ENCODE measurements at regions not wholly inside any gene's neighbourhood (a gene's known extent, or its start where the extent isn't known, plus 50 kb on each side); places are given as distances from the start of the nearest gene placed in this dataset.
"Not testable (repeated sequence)": the region's sequence is repeated elsewhere in the genome, so short reads cannot be mapped to it uniquely, and the experiment has no call there.

GRCh38 chr2:11949732-11950523 is 203.5 kb downstream of the LPIN1 start:
- FAIRE-seq (no peak), DNase-seq (ENCODE audit: insufficient read length, low spot score) (no peak)

- no peak for DNase-seq (ENCODE audit: insufficient read length, low spot score)
- no peak for FAIRE-seq
These were observed 204.5 kb downstream of the LPIN1 start for GRCh38 chr2:11950896-11951295.

- FAIRE-seq; DNase-seq (ENCODE audit: insufficient read length, low spot score): not testable (repeated sequence)
These were observed 205.1 kb downstream of the LPIN1 start for GRCh38 chr2:11951492-11951891.

GRCh38 chr2:11953258-11953657 is 206.8 kb downstream of the LPIN1 start:
- FAIRE-seq (no peak), DNase-seq (ENCODE audit: insufficient read length, low spot score) (no peak)

- DNase-seq (ENCODE audit: insufficient read length, low spot score) (no peak), FAIRE-seq (no peak)
These were observed 208.9 kb downstream of the LPIN1 start for GRCh38 chr2:11955314-11955713.

- DNase-seq (ENCODE audit: insufficient read length, low spot score), result no peak
- FAIRE-seq, result no peak
These were observed 209.5 kb downstream of the LPIN1 start for GRCh38 chr2:11955884-11956291.

GRCh38 chr2:11962707-11963328 is 216.4 kb downstream of the LPIN1 start:
- FAIRE-seq (no peak), DNase-seq (ENCODE audit: insufficient read length, low spot score) (no peak)

GRCh38 chr2:11963966-11964365 is 217.5 kb downstream of the LPIN1 start:
- DNase-seq (ENCODE audit: insufficient read length, low spot score) (no peak), FAIRE-seq (no peak)

GRCh38 chr2:11967946-11968465 is 221.6 kb downstream of the LPIN1 start:
- no peak for FAIRE-seq
- no peak for DNase-seq (ENCODE audit: insufficient read length, low spot score)

GRCh38 chr2:11968521-11968920 is 222.1 kb downstream of the LPIN1 start:
- DNase-seq (ENCODE audit: insufficient read length, low spot score) (no peak), FAIRE-seq (no peak)

- no peak for FAIRE-seq
- DNase-seq (ENCODE audit: insufficient read length, low spot score), result no peak
These were observed 223.3 kb downstream of the LPIN1 start for GRCh38 chr2:11969774-11970173.

- DNase-seq (ENCODE audit: insufficient read length, low spot score) (no peak), FAIRE-seq (no peak)
These were observed 228.1 kb downstream of the LPIN1 start for GRCh38 chr2:11974573-11974972.

- DNase-seq (ENCODE audit: insufficient read length, low spot score) (no peak), FAIRE-seq (no peak)
These were observed 228.9 kb downstream of the LPIN1 start for GRCh38 chr2:11975373-11975772.

GRCh38 chr2:11976073-11976472 is 229.6 kb downstream of the LPIN1 start:
- DNase-seq (ENCODE audit: insufficient read length, low spot score), result no peak

GRCh38 chr2:11977766-11978524 is 231.5 kb downstream of the LPIN1 start:
- FAIRE-seq (no peak), DNase-seq (ENCODE audit: insufficient read length, low spot score) (no peak)

More at GRCh38 chr2:11976073-11976472, 229.6 kb downstream of the LPIN1 start:
- FAIRE-seq, result no peak

GRCh38 chr2:11980809-11981208 is 234.4 kb downstream of the LPIN1 start:
- DNase-seq (ENCODE audit: insufficient read length, low spot score), result no peak
- no peak for FAIRE-seq

GRCh38 chr2:11983401-11983800 is 237.0 kb downstream of the LPIN1 start:
- DNase-seq (ENCODE audit: insufficient read length, low spot score) (no peak), FAIRE-seq (no peak)

GRCh38 chr2:11983870-11984269 is 237.4 kb downstream of the LPIN1 start:
- no peak for FAIRE-seq
- DNase-seq (ENCODE audit: insufficient read length, low spot score), result no peak

GRCh38 chr2:11984316-11985158 is 238.1 kb downstream of the LPIN1 start:
- FAIRE-seq (no peak), DNase-seq (ENCODE audit: insufficient read length, low spot score) (no peak)

GRCh38 chr2:11985817-11986566 is 239.6 kb downstream of the LPIN1 start:
- DNase-seq (ENCODE audit: insufficient read length, low spot score) (no peak), FAIRE-seq (no peak)
